ENCODE measurements at regions not wholly inside any gene's neighbourhood (a gene's known extent, or its start where the extent isn't known, plus 50 kb on each side); places are given as distances from the start of the nearest gene placed in this dataset.

GRCh38 chr6:152874846-152875568 is 107.8 kb downstream of the FBXO5 start:
- Histone ChIP-seq H3K36me3 (ENCODE audit: control insufficient read depth, insufficient read depth, low read length) (no peaks in the 10 kb centered on the region), H3K27me3 (ENCODE audit: control insufficient read depth, insufficient read depth, low read length) (no peaks in the 10 kb centered on the region), H3K4me3 (ENCODE audit: low read depth, low read length) (no peak overlapping the region)
- TF ChIP-seq CTCF (IDR thresholded peaks at IDR 0.05; ENCODE audit: insufficient read depth, low read depth, low read length), result no peak
- ChIA-PET POLR2A (no interaction called here), CTCF (no interaction called here)
- DNase-seq (ENCODE audit: low read depth), result no peak

GRCh38 chr6:152879681-152880080 is 103.2 kb downstream of the FBXO5 start:
- DNase-seq (ENCODE audit: low read depth), result no peak
- ChIA-PET POLR2A (no interaction called here), CTCF (no interaction called here)
- Histone ChIP-seq H3K27me3 (ENCODE audit: control insufficient read depth, insufficient read depth, low read length) (no peaks in the 10 kb centered on the region), H3K4me3 (ENCODE audit: low read depth, low read length) (no peak overlapping the region), H3K36me3 (ENCODE audit: control insufficient read depth, insufficient read depth, low read length) (no peaks in the 10 kb centered on the region)
- TF ChIP-seq CTCF (IDR thresholded peaks at IDR 0.05; ENCODE audit: insufficient read depth, low read depth, low read length), result no peak

- Histone ChIP-seq H3K36me3 (ENCODE audit: control insufficient read depth, insufficient read depth, low read length) (no peaks in the 10 kb centered on the region), H3K27me3 (ENCODE audit: control insufficient read depth, insufficient read depth, low read length) (no peaks in the 10 kb centered on the region), H3K4me3 (ENCODE audit: low read depth, low read length) (no peak overlapping the region)
- ChIA-PET CTCF (no interaction called here), POLR2A (no interaction called here)
- DNase-seq (ENCODE audit: low read depth), result no peak
- no peak for TF ChIP-seq CTCF (IDR thresholded peaks at IDR 0.05; ENCODE audit: insufficient read depth, low read depth, low read length)
Observed at GRCh38 chr6:152893187-152893586, 89.7 kb downstream of the FBXO5 start.

GRCh38 chr6:152896923-152897322 is 85.9 kb downstream of the FBXO5 start:
- H3K36me3 ChIP-seq (ENCODE audit: control insufficient read depth, insufficient read depth, low read length), result no peaks in the 10 kb centered on the region
- TF ChIP-seq CTCF (IDR thresholded peaks at IDR 0.05; ENCODE audit: insufficient read depth, low read depth, low read length), result no peak
- H3K4me3 ChIP-seq (ENCODE audit: low read depth, low read length), result no peak overlapping the region
- ChIA-PET CTCF (interaction anchor here (0.7 to 3.1 kb wide), 5 partner anchors 9 to 83 kb away, joined by 3 to 14 read pairs (median 3); no protein-coding TSS in a partner anchor), POLR2A (interaction anchor here (0.7 kb wide), 1 partner anchor 135 kb away, joined by 3 read pairs; no protein-coding TSS in a partner anchor)
- H3K27me3 ChIP-seq (ENCODE audit: control insufficient read depth, insufficient read depth, low read length), result no peaks in the 10 kb centered on the region
- DNase-seq (ENCODE audit: low read depth), result no peak

GRCh38 chr6:152897807-152898399 is 84.9 kb downstream of the FBXO5 start:
- CTCF ChIA-PET, result interaction anchor here (0.9 to 3.1 kb wide), 11 partner anchors 10 to 150 kb away, joined by 3 to 14 read pairs (median 4); no protein-coding TSS in a partner anchor
- Histone ChIP-seq H3K36me3 (ENCODE audit: control insufficient read depth, insufficient read depth, low read length) (no peaks in the 10 kb centered on the region), H3K27me3 (ENCODE audit: control insufficient read depth, insufficient read depth, low read length) (no peaks in the 10 kb centered on the region), H3K4me3 (ENCODE audit: low read depth, low read length) (no peak overlapping the region)
- no peak for DNase-seq (ENCODE audit: low read depth)
- TF ChIP-seq CTCF (IDR thresholded peaks at IDR 0.05; ENCODE audit: insufficient read depth, low read depth, low read length), result peak; percentile 94
- POLR2A ChIA-PET, result no interaction called here
